Sciatic nerve (tissue), 2 donors: ENCODE measurements at regions not wholly inside any gene's neighbourhood (a gene's known extent, or its start where the extent isn't known, plus 50 kb on each side); places are given as distances from the start of the nearest gene placed in this dataset.
A peak's percentile ranks its signal among the peaks of the same experiment; 100 is the strongest.
"Not testable (repeated sequence)": the region's sequence is repeated elsewhere in the genome, so short reads cannot be mapped to it uniquely, and the experiment has no call there.

ENCODE experiments used
- ATAC-seq: fragments of 200-7000 bp; cut with Tn5 transposase; one replicate; pipeline ENCODE4 v1.9.1; 2020; ENCODE audit warnings: mild to moderate bottlenecking, moderate library complexity
- DNase-seq: peaks from one replicate; pipeline ENCODE4 v3.0.0-alpha.2; 2020; ENCODE audit warnings: low spot score
- intact Hi-C: fragments of 100-400 bp; cut with DNase I; formaldehyde crosslinking; loops from one replicate; pipeline ENCODE4 v1.14.2; 2022
- donor health status: DM: no; HTN: no; CAD: no.
- donor health status: DM: no; HTN: no; CAD: no.

DNA sequence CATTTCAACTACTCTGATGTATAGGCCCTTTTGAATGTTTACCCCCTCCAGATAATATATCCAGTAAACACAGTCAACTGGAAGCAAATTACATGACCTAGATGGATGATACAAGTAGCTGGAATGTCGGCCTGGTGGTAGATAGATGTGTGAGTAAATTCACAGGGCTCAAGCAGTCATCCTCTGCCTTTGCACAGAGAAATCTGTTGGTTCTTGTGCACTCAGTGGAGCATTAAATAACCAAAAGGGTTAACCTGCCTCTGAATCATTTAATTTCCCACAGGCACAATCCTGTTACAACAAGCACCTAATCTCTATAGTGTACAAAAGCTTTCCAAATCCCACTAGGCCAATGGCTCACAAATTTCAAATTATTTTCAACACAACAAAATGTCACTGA lies 668.3 kb downstream of the DNAH5 start:
- no peak for DNase-seq
- intact Hi-C loops, result no loop called here
- no peak for ATAC-seq

DNA sequence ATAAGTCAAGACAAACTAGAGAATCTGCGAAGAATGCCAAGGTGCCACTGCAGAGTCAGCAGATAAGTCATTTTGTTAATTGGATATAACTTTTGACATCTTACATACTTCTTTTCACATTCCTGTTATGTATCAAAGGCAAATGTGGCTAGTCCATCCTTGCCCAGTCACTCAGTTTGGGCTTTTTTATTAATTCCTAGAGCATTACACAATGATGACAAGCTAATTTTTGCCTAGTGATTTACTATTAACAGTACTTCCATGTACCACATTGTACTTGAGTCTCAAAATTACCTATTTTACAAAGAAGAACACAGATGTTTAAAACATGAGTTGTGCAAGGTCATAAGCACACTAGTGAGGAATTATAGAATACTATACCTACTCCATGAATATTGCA lies 680.8 kb downstream of the DNAH5 start:
- ATAC-seq (no peak), DNase-seq (no peak)
- intact Hi-C loops, result no loop called here

DNA sequence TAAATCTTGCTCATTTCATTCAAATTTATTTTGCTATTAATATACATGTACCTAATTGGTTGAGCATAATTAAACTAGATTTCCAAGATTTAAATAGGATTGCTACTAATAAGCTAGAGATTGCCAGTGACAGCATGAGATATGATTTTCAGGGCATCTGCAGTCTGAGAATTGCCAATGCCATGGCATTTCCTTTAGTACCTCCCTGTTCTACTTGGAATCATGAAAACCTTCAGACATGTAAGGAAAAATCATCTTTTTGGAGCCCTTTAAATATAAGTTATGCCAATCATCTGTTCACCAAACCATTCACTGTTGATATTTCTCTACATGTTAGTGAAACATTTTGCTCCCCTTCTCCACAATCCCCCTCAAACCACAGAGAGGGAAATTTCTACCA lies 691.4 kb downstream of the DNAH5 start:
- intact Hi-C loops, result no loop called here
- no peak for ATAC-seq
- no peak for DNase-seq

DNA sequence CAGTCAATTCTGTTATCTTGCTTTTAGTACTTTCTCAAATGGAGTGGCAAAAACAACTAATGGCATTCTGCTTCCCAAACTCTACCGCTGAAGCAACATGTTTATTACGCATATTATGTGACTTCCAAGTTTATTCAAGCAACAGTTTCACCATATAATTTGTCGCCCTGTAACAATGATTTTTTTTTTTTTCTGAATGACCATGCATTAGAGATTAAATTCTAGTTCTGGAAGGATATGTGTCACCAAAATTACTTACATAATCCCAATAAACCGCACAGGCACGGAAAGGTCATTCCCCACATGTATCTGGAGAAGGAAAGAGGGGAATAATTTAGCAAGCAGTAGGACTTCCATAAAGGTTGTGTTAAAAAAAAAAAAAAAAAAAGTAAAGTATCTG lies 691.8 kb downstream of the DNAH5 start:
- intact Hi-C loops, result no loop called here
- DNase-seq (no peak), ATAC-seq (no peak)

DNA sequence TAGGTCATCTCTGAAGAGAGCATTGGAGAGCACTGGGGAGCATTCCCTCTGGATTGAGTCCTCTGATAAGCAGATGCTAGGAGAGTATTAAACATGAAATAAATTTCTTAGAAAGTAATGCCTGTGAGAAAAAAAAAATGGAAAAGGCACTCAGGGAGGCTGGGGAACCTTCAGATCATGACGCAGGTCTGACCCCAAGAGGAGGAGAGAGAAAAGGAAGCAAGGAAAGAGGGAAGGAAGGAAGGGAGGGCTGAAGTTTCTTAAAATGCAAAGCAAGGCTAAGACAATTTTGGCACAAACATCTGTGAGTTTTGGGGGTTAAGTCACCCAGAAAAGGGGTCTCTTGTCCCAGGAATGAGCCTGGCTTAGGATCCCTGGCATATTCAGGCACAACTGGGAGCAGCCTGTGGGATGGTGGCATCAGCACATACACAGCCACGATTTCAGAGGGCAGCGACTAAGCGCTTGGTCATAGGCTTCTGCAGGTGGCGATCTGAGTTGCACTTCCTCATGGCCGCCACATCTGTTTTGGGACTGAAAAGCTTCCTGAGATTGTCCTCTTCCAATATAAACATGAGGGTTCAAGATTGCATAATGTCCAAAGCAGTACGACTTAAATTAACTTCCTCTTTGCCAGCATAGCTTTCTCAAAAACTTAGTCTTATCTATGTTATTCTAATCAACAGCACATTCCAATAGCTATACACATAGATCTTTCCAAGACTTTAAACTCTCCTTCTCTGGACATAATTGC lies 692.7 kb downstream of the DNAH5 start:
- ATAC-seq, result peak; percentile 87
- intact Hi-C loops, result no loop called here

DNA sequence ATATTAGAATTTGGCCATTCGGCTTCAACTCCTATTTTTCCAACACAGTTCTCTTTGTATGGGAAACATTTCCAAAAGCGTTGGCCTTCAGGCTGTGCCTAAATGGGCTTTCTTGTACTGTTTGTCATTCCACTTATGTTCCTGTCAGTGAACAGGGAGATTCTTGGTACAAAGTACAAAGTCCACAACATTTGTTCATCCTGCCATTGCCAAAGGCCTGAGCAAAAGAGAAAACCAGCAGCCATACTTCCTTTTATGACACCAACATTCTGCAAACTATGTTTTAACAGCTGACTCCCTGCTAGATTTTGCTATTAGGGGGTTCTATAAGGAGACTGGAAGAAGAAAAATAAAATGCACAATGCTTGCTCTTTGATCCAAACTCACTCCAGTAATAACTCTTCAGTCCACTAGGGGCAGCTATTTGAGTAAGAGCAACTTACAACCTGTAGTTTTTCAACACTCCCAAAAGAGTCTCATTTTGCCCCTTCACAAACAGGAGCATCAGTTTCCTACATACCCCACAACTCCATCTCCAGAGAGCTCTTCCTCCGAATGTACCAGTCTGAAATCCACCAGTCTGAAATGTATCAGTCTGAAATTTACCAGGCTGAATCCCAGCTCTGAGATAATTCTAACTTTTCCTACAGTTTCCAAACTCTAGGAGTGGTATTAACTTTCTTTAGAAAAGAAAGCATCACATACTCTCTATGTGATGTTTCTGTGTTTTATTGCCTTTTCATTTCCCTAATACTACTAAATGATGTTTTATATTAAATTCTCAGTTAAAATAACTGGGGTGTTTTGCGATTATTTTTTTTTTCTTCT lies 693.8 kb downstream of the DNAH5 start:
- intact Hi-C loops, result no loop called here
- ATAC-seq (no peak), DNase-seq (no peak)

More for the DNA sequence above, 692.7 kb downstream of the DNAH5 start:
- no peak for DNase-seq

DNA sequence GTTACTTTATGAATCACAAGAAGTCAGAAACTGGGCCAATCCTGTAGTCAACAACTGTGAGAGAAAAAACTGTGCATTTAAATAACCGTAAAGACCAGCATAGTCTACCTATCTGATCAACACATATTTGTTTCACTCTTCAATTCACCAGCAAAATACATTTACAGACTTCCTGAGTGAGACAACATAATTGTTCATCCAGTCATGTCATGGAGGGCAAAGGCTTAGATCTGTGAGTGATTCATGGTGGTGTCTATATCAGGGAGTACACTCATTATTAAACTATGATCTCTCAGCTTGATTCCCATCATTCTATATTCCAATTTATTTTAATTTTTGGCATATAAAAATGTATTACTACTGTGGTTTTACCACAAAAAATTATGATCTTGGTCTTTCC lies 694.6 kb downstream of the DNAH5 start:
- DNase-seq (no peak), ATAC-seq (no peak)
- intact Hi-C loops, result no loop called here

DNA sequence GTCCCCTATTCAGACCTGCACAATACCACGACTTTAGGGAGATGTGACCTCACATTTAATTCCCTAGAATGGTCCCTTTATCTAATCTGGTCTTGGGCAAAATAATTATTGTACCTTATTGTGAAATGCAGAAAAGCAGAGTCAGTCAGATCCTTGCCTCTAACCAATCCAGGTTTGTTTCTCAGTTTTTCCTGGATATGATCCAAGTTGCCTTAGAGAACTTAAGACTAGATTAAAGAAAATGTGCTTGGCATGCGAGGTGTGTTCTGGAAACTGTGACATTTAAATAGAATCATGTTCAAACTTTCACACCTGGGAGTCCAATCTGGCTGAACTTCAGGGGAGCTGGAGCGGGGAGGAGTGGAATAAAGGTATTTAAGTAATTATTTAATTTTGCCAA lies 696.2 kb downstream of the DNAH5 start:
- no peak for DNase-seq
- intact Hi-C loops, result no loop called here
- no peak for ATAC-seq

DNA sequence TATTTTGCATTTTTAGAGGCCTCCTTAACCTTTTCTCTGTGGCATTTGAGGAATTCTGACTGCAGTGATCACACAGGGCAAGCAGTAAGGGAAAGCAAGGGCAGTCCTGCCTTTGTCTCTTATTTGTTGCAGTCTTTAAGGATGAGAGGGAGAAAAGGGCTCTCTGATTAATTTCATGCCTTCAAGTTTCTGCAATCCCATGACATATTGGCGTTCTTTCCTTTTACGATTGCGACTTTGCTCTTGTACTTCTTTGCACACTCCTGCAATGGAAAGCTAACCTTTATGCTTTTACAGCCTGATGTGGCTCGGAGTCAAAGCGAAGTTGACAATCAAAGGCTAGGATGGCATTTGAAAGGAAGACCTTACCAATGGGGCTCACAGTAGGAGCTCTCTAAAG lies 698.4 kb downstream of the DNAH5 start:
- intact Hi-C loops, result no loop called here
- DNase-seq (no peak), ATAC-seq (no peak)

DNA sequence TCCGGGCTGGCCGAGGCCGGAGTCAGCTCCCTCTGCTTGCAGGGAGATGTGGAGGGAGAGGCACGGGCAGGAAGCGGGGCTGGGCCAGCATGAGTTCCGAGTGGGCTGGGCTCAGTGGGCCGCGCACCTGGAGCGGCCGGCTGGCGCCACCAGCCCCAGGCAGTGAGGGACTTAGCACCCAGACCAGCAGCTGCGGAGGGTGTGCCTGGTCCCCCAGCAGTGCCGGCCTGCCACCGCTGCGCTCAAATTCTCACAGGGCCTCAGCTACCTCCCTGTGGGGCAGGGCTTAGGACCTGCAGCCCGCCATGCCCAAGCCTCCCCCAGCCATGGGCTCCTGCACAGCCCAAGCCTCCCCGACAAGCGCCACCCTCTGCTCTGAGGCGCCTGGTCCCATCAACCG lies 700.3 kb downstream of the DNAH5 start:
- DNase-seq, result no peak
- ATAC-seq, result no peak
- intact Hi-C loops, result no loop called here

DNA sequence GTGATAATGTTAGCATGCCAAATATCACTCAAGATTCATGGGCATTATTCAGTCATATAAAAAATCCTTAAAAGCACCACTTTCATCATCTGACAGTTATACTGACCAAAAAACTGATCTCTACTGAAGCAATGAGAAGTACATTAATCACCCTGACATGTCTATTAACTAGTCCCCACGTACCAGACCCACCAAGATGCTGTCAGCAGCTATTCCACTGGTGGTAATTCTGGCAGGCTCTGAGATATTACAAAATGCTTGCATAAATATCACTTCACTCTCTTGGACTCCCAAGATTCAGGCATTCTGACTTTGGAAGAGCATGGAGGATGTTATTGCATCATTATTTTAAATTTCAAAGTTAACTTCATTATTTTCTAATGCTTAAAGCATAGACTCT lies 717.0 kb downstream of the DNAH5 start:
- DNase-seq (no peak), ATAC-seq (peak; percentile 63)
- intact Hi-C loops, result no loop called here

DNA sequence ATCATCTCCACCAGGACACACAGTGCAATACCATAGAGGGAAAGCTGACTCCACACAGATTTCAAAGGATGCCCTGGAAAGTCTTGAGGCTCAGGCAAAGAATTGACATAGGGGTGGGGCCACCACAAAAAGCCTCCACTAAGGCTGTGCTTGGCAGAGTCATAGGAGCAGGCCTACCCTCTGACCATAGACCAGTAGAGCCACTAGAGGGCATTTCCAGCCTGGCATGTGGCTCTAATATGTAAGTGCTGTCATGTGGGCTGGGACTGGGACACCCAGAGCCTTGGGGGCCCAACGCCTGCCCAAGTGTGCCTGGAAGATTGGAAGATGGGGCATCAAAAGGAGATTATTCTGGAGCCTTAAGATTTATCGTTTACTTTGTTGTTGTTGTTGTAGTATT lies 726.0 kb downstream of the DNAH5 start:
- ATAC-seq, result no peak
- intact Hi-C loops, result no loop called here
- DNase-seq, result no peak

DNA sequence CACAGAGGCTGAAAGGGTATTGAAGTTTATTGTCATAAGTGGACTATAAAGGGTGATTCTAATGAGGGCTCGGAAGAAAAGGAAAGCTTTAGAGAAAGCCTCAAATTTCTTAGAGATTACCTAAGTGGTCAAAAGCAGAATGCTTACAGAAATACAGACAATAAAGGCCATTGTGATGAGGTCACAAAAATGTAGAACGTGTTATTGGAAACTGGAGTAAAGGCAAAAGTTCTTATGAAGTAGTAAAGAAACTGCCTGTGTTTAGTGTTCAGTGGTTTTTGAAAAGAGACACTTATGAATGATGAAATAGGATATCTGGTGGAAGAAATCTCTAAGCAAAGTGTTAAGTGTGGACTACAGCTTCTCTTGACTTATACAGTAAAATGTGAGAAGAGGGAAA lies 726.9 kb downstream of the DNAH5 start:
- ATAC-seq (no peak), DNase-seq (no peak)
- intact Hi-C loops, result no loop called here

DNA sequence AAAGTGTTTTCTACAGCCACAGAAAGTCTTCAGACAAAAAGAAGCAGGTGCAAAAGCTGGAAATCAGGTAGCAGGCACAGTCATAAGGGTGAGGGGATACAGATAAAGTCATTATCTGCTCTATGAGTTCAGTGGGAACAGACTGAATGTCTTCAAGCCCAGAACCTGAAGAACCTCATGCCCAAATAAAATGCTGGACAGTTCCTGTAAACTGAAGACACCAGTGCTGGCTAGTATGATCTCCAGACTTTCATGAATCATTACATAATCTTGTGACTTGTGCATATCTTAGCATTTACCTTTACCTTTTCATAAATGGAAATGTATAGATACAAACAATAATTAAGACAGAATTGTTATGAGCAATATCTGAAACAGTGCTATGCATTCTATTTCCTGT lies 728.7 kb downstream of the DNAH5 start:
- intact Hi-C loops, result no loop called here
- DNase-seq (no peak), ATAC-seq (no peak)

DNA sequence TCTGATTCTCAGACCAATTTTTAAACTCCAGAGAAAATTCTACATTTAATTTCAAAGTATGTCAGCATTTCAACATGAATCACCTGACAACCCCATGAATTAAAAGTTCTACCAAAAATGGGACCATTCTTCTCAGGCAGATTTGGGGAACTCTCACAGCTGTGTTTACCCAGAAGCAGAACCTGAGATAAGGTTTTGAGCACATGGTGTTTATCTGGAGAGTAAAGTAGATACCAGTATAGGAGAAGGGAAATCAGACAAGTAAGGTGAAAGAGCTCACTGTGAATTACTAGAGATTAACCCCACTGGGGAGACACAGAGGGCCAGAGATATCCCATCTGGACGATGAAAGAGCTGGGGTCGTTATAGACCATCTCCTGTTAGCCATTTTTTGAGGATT lies 729.1 kb downstream of the DNAH5 start:
- DNase-seq (no peak), ATAC-seq (no peak)
- intact Hi-C loops, result no loop called here

DNA sequence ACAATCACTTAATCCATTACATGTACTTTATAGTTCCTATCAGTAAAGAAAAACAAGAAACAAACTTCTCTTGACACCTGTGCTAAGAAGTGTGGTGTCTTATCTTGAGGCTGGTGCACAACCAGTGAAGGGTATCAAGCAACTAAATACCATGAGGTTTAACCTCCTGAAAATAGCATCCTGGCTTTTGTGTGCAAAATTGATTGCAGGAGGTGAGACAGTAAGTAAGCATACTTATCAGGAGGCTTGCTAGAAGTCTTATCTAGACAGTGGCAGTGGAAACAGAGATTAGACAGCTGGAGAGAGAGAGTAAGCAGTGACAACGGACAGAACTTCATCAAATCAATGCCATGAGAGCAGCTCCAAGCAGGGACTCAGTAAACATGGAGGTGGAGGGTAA lies 730.3 kb downstream of the DNAH5 start:
- no peak for ATAC-seq
- DNase-seq, result no peak
- intact Hi-C loops, result no loop called here

DNA sequence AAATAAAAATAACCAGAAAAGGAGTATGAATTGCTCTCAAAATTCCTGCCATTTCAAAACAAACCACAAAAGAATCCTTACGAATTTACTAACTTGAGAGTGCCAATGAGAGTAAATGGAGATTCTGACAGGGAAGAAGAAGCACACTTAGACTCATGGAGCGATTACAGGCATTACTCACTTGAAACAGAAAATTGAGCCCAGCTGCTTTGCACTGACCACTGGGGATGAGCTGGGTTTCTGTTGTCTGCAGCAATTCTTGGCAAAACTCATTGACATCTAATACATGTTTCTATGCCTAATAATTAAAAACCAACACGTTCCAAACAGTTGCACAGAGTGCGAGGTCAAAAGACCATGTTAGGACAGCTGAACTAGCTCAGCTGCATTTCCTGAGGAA lies 731.6 kb downstream of the DNAH5 start:
- ATAC-seq (peak; percentile 91), DNase-seq (no peak)
- intact Hi-C loops, result no loop called here

DNA sequence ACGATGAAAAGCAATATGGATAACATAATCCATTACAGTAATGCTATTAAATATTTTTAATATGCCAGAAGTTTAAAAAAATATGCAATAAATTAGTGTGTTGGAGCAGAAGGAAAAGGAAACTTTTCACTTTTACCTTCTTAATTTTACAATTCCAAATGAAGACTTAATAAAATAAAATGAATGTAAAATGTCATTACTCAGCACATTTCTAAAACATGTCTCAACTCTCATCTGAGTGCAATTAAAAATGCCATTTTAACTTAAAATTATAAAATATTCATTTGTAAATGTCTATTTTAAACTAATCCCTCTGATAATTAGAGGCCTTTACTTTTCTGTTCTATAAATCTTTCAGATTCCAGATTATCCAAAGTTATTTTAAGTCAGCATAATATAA lies 733.4 kb downstream of the DNAH5 start:
- DNase-seq, result no peak
- intact Hi-C loops, result no loop called here
- ATAC-seq, result no peak

DNA sequence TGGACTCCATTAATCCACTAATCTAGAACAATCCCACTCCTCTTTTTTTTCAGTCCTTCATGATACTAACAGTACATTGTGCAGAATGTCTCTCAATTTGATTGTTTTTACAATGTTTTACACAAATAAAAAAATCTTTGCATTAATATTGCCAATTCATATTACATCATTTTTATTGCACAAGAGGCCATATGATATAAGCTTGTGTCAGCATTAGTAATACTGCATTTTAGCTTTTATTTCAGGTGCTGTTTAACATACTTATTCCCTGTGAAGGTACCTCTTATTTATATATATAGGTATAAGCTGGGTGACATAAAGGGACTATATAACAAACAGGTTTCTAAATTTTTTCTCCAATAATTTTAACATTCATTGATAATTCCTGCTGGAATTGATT lies 737.4 kb downstream of the DNAH5 start:
- intact Hi-C loops, result no loop called here

DNA sequence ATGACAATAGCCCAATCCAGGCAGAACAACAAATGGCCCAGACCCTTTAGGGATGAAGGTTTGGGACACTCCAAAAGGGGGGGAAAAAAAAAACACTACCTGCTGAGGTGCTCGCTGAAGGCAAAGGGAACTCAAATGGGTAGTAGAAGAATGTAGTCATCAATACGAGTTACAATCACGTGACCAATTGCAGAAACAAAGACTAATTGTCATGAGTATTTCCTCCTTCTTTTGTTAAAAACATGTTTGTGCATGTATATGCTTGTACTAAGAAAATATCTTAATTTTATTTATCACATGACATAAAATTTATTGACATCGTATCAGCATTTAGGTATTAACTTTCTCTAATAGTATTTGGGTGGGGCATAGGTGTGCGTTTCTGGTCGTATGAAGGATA lies 743.5 kb downstream of the DNAH5 start:
- intact Hi-C loops, result no loop called here
- no peak for ATAC-seq
- no peak for DNase-seq

More for the DNA sequence above, 737.4 kb downstream of the DNAH5 start:
- no peak for ATAC-seq
- DNase-seq, result no peak

DNA sequence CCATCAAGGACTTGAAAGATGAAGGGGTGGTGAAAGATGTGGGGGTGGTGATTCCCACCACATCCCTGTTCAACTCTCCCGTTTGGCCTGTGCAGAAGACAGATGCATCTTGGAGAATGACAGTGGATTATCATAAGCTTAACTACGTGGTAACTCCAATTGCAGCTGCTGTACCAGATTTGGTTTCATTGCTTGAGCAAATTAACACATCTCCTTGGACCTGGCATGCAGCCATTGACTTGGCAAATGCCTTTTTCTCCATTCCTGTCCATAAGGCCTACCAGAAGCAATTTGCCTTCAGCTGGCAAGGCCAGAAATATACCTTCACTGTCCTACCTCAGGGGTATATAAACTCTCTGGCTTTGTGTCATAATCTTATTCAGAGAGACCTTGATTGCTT lies 746.3 kb downstream of the DNAH5 start:
- DNase-seq, ATAC-seq, intact Hi-C loops: not testable (repeated sequence)
